ENCODE measurements at regions not wholly inside any gene's neighbourhood (a gene's known extent, or its start where the extent isn't known, plus 50 kb on each side); places are given as distances from the start of the nearest gene placed in this dataset.

- H3K4me1 ChIP-seq (ENCODE audit: control insufficient read depth, insufficient read depth, low read length) = no peaks in the 10 kb centered on the region
- no peak overlapping the region for H3K9ac ChIP-seq (ENCODE audit: low read depth, low read length)
- H3K9me3 ChIP-seq (replicated peaks; ENCODE audit: low read length) = no peaks in the 10 kb centered on the region
- no peaks in the 10 kb centered on the region for H3K36me3 ChIP-seq (ENCODE audit: insufficient read depth, low read length)
- no peaks in the 10 kb centered on the region for H3K27me3 ChIP-seq (ENCODE audit: control insufficient read depth, insufficient read depth, low read length)
- H3K4me2 ChIP-seq (ENCODE audit: low read length) = no peak overlapping the region
- no peak overlapping the region for H3K4me3 ChIP-seq (ENCODE audit: low read length)
Observed at GRCh38 chr1:56403321-56403720, 176.0 kb downstream of the PLPP3 start.

- no peaks in the 10 kb centered on the region for H3K4me1 ChIP-seq (ENCODE audit: control insufficient read depth, insufficient read depth, low read length)
- no peaks in the 10 kb centered on the region for H3K9me3 ChIP-seq (replicated peaks; ENCODE audit: low read length)
- H3K36me3 ChIP-seq (ENCODE audit: insufficient read depth, low read length) = no peaks in the 10 kb centered on the region
- H3K27me3 ChIP-seq (ENCODE audit: control insufficient read depth, insufficient read depth, low read length) = no peaks in the 10 kb centered on the region
- no peak overlapping the region for H3K4me2 ChIP-seq (ENCODE audit: low read length)
- no peak overlapping the region for H3K9ac ChIP-seq (ENCODE audit: low read depth, low read length)
- no peak overlapping the region for H3K4me3 ChIP-seq (ENCODE audit: low read length)
Observed at GRCh38 chr1:56401191-56401590, 178.2 kb downstream of the PLPP3 start.

GRCh38 chr1:56400526-56400925 lies 178.8 kb downstream of the PLPP3 start:
- Histone ChIP-seq H3K27me3 (ENCODE audit: control insufficient read depth, insufficient read depth, low read length) (no peaks in the 10 kb centered on the region), H3K4me2 (ENCODE audit: low read length) (no peak overlapping the region), H3K9me3 (replicated peaks; ENCODE audit: low read length) (no peaks in the 10 kb centered on the region), H3K9ac (ENCODE audit: low read depth, low read length) (no peak overlapping the region), H3K36me3 (ENCODE audit: insufficient read depth, low read length) (no peaks in the 10 kb centered on the region), H3K4me1 (ENCODE audit: control insufficient read depth, insufficient read depth, low read length) (no peaks in the 10 kb centered on the region), H3K4me3 (ENCODE audit: low read length) (no peak overlapping the region)

GRCh38 chr1:56399795-56400194 lies 179.6 kb downstream of the PLPP3 start:
- no peaks in the 10 kb centered on the region for H3K9me3 ChIP-seq (replicated peaks; ENCODE audit: low read length)
- no peak overlapping the region for H3K9ac ChIP-seq (ENCODE audit: low read depth, low read length)
- H3K27me3 ChIP-seq (ENCODE audit: control insufficient read depth, insufficient read depth, low read length) = no peaks in the 10 kb centered on the region
- H3K36me3 ChIP-seq (ENCODE audit: insufficient read depth, low read length) = no peaks in the 10 kb centered on the region
- H3K4me1 ChIP-seq (ENCODE audit: control insufficient read depth, insufficient read depth, low read length) = no peaks in the 10 kb centered on the region
- no peak overlapping the region for H3K4me2 ChIP-seq (ENCODE audit: low read length)
- H3K4me3 ChIP-seq (ENCODE audit: low read length) = no peak overlapping the region

GRCh38 chr1:56399326-56399725 lies 180.0 kb downstream of the PLPP3 start:
- H3K4me1 ChIP-seq (ENCODE audit: control insufficient read depth, insufficient read depth, low read length) = no peaks in the 10 kb centered on the region
- H3K9me3 ChIP-seq (replicated peaks; ENCODE audit: low read length) = no peaks in the 10 kb centered on the region
- no peak overlapping the region for H3K4me3 ChIP-seq (ENCODE audit: low read length)

GRCh38 chr1:56397811-56398231 lies 181.5 kb downstream of the PLPP3 start:
- H3K4me2 ChIP-seq (ENCODE audit: low read length) = no peak overlapping the region
- no peaks in the 10 kb centered on the region for H3K36me3 ChIP-seq (ENCODE audit: insufficient read depth, low read length)

More at GRCh38 chr1:56399326-56399725, 180.0 kb downstream of the PLPP3 start:
- Histone ChIP-seq H3K36me3 (ENCODE audit: insufficient read depth, low read length) (no peaks in the 10 kb centered on the region), H3K9ac (ENCODE audit: low read depth, low read length) (no peak overlapping the region), H3K4me2 (ENCODE audit: low read length) (no peak overlapping the region), H3K27me3 (ENCODE audit: control insufficient read depth, insufficient read depth, low read length) (no peaks in the 10 kb centered on the region)

GRCh38 chr1:56397409-56397808 lies 182.0 kb downstream of the PLPP3 start:
- no peaks in the 10 kb centered on the region for H3K4me1 ChIP-seq (ENCODE audit: control insufficient read depth, insufficient read depth, low read length)
- no peaks in the 10 kb centered on the region for H3K36me3 ChIP-seq (ENCODE audit: insufficient read depth, low read length)
- H3K4me2 ChIP-seq (ENCODE audit: low read length) = no peak overlapping the region
- no peak overlapping the region for H3K9ac ChIP-seq (ENCODE audit: low read depth, low read length)
- no peak overlapping the region for H3K4me3 ChIP-seq (ENCODE audit: low read length)
- H3K9me3 ChIP-seq (replicated peaks; ENCODE audit: low read length) = no peaks in the 10 kb centered on the region
- no peaks in the 10 kb centered on the region for H3K27me3 ChIP-seq (ENCODE audit: control insufficient read depth, insufficient read depth, low read length)

More at GRCh38 chr1:56397811-56398231, 181.5 kb downstream of the PLPP3 start:
- Histone ChIP-seq H3K9me3 (replicated peaks; ENCODE audit: low read length) (no peaks in the 10 kb centered on the region), H3K27me3 (ENCODE audit: control insufficient read depth, insufficient read depth, low read length) (no peaks in the 10 kb centered on the region), H3K9ac (ENCODE audit: low read depth, low read length) (no peak overlapping the region), H3K4me1 (ENCODE audit: control insufficient read depth, insufficient read depth, low read length) (no peaks in the 10 kb centered on the region), H3K4me3 (ENCODE audit: low read length) (no peak overlapping the region)

GRCh38 chr1:56396581-56396980 lies 182.8 kb downstream of the PLPP3 start:
- no peak overlapping the region for H3K9ac ChIP-seq (ENCODE audit: low read depth, low read length)
- no peak overlapping the region for H3K4me3 ChIP-seq (ENCODE audit: low read length)
- H3K4me2 ChIP-seq (ENCODE audit: low read length) = no peak overlapping the region
- no peaks in the 10 kb centered on the region for H3K4me1 ChIP-seq (ENCODE audit: control insufficient read depth, insufficient read depth, low read length)
- H3K27me3 ChIP-seq (ENCODE audit: control insufficient read depth, insufficient read depth, low read length) = no peaks in the 10 kb centered on the region
- H3K9me3 ChIP-seq (replicated peaks; ENCODE audit: low read length) = no peaks in the 10 kb centered on the region
- no peaks in the 10 kb centered on the region for H3K36me3 ChIP-seq (ENCODE audit: insufficient read depth, low read length)

GRCh38 chr1:56395776-56396175 lies 183.6 kb downstream of the PLPP3 start:
- H3K36me3 ChIP-seq (ENCODE audit: insufficient read depth, low read length) = no peaks in the 10 kb centered on the region
- no peaks in the 10 kb centered on the region for H3K4me1 ChIP-seq (ENCODE audit: control insufficient read depth, insufficient read depth, low read length)
- H3K9ac ChIP-seq (ENCODE audit: low read depth, low read length) = no peak overlapping the region
- no peaks in the 10 kb centered on the region for H3K9me3 ChIP-seq (replicated peaks; ENCODE audit: low read length)
- H3K27me3 ChIP-seq (ENCODE audit: control insufficient read depth, insufficient read depth, low read length) = no peaks in the 10 kb centered on the region
- no peak overlapping the region for H3K4me2 ChIP-seq (ENCODE audit: low read length)
- no peak overlapping the region for H3K4me3 ChIP-seq (ENCODE audit: low read length)

GRCh38 chr1:56394298-56394697 lies 185.1 kb downstream of the PLPP3 start:
- Histone ChIP-seq H3K9ac (ENCODE audit: low read depth, low read length) (no peak overlapping the region), H3K4me2 (ENCODE audit: low read length) (no peak overlapping the region), H3K4me3 (ENCODE audit: low read length) (no peak overlapping the region), H3K4me1 (ENCODE audit: control insufficient read depth, insufficient read depth, low read length) (no peaks in the 10 kb centered on the region), H3K27me3 (ENCODE audit: control insufficient read depth, insufficient read depth, low read length) (no peaks in the 10 kb centered on the region), H3K36me3 (ENCODE audit: insufficient read depth, low read length) (no peaks in the 10 kb centered on the region), H3K9me3 (replicated peaks; ENCODE audit: low read length) (no peaks in the 10 kb centered on the region)

GRCh38 chr1:56390934-56391731 lies 188.2 kb downstream of the PLPP3 start:
- H3K9me3 ChIP-seq (replicated peaks; ENCODE audit: low read length) = no peaks in the 10 kb centered on the region
- no peak overlapping the region for H3K4me2 ChIP-seq (ENCODE audit: low read length)
- no peaks in the 10 kb centered on the region for H3K36me3 ChIP-seq (ENCODE audit: insufficient read depth, low read length)
- no peak overlapping the region for H3K9ac ChIP-seq (ENCODE audit: low read depth, low read length)
- no peaks in the 10 kb centered on the region for H3K4me1 ChIP-seq (ENCODE audit: control insufficient read depth, insufficient read depth, low read length)
- no peak overlapping the region for H3K4me3 ChIP-seq (ENCODE audit: low read length)
- no peaks in the 10 kb centered on the region for H3K27me3 ChIP-seq (ENCODE audit: control insufficient read depth, insufficient read depth, low read length)

- Histone ChIP-seq H3K36me3 (ENCODE audit: insufficient read depth, low read length) (no peaks in the 10 kb centered on the region), H3K4me1 (ENCODE audit: control insufficient read depth, insufficient read depth, low read length) (no peaks in the 10 kb centered on the region), H3K9ac (ENCODE audit: low read depth, low read length) (no peak overlapping the region), H3K9me3 (replicated peaks; ENCODE audit: low read length) (no peaks in the 10 kb centered on the region), H3K4me3 (ENCODE audit: low read length) (no peak overlapping the region), H3K4me2 (ENCODE audit: low read length) (no peak overlapping the region), H3K27me3 (ENCODE audit: control insufficient read depth, insufficient read depth, low read length) (no peaks in the 10 kb centered on the region)
Observed at GRCh38 chr1:56390232-56390867, 189.0 kb downstream of the PLPP3 start.
